Suprapubic skin (tissue), 4 donors: ENCODE measurements at regions not wholly inside any gene's neighbourhood (a gene's known extent, or its start where the extent isn't known, plus 50 kb on each side); places are given as distances from the start of the nearest gene placed in this dataset.

Experiments
- EP300 ChIP-seq: sonication (generic); formaldehyde crosslinking; IDR thresholded peaks from one replicate; pipeline ENCODE4 v1.6.1; 2017; ENCODE audit warnings: antibody characterized with exemption
- POLR2A ChIP-seq, 2 donors: fragments of 450-650 bp; IDR thresholded peaks; one replicate each; pipeline ENCODE4 v1.6.1; 2017; ENCODE audit warnings: antibody characterized with exemption in 2 of 2, mild to moderate bottlenecking in 2 of 2, moderate library complexity in 2 of 2
- POLR2AphosphoS5 ChIP-seq, 3 donors: sonication (generic); formaldehyde crosslinking; IDR thresholded peaks; one replicate each; pipeline ENCODE4 v1.6.1; 2017; ENCODE audit warnings: antibody characterized with exemption in 3 of 3
- TF ChIP-seq, protein P1 (sequence below), 2 donors: fragments of 200-600 bp in 1 of 2; fragments of 450-650 bp in 1 of 2; sonication (generic) in 1 of 2; IDR thresholded peaks; one replicate each; pipeline ENCODE4 v1.5.1; 2016 to 2019; ENCODE audit warnings: antibody characterized with exemption in 2 of 2, mild to moderate bottlenecking in 1 of 2, moderate library complexity in 1 of 2

DNA sequence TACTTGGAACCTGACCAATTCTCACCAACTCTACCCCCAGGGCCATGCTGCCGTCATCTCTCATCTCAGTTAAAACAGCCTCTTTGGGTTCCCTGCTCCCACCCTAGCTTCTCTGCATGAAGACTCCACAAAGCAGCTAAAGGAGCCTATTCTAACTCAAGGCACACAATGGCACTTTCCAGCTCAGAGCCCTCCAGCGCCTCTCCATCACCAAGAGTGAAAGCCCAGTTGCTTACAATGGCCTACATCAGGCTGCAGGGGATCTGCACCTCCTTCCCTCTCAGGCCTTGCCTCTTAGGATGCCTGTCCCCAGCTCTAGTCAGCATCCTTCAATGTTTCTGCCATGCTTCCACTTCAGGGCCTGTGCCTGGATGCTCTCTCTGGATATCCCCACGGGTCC is 83.7 kb upstream of the GNAZ start:
- no peak for TF ChIP-seq POLR2A (IDR thresholded peaks at IDR 0.05)
- TF ChIP-seq, protein P1, sequence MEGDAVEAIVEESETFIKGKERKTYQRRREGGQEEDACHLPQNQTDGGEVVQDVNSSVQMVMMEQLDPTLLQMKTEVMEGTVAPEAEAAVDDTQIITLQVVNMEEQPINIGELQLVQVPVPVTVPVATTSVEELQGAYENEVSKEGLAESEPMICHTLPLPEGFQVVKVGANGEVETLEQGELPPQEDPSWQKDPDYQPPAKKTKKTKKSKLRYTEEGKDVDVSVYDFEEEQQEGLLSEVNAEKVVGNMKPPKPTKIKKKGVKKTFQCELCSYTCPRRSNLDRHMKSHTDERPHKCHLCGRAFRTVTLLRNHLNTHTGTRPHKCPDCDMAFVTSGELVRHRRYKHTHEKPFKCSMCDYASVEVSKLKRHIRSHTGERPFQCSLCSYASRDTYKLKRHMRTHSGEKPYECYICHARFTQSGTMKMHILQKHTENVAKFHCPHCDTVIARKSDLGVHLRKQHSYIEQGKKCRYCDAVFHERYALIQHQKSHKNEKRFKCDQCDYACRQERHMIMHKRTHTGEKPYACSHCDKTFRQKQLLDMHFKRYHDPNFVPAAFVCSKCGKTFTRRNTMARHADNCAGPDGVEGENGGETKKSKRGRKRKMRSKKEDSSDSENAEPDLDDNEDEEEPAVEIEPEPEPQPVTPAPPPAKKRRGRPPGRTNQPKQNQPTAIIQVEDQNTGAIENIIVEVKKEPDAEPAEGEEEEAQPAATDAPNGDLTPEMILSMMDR (IDR thresholded peaks at IDR 0.05) = no peak
- no peak for TF ChIP-seq EP300
- TF ChIP-seq POLR2AphosphoS5 (IDR thresholded peaks at IDR 0.05) = no peak
